Astrocyte (in vitro differentiated cells and primary cell): ENCODE measurements at regions not wholly inside any gene's neighbourhood (a gene's known extent, or its start where the extent isn't known, plus 50 kb on each side); places are given as distances from the start of the nearest gene placed in this dataset.

Experiments
- EZH2 ChIP-seq: IDR thresholded peaks from 2 replicates; pipeline ENCODE4 v1.6.1; 2012; ENCODE audit warnings: mild to moderate bottlenecking, low read length, inconsistent platforms; ENCODE audit not compliant: insufficient read depth
- TF ChIP-seq, protein P1 (sequence below): IDR thresholded peaks from 2 replicates; pipeline ENCODE4 v1.5.1; 2011; ENCODE audit warnings: low read depth, mild to moderate bottlenecking, inconsistent platforms, low read length, moderate library complexity; ENCODE audit not compliant: insufficient read depth

DNA sequence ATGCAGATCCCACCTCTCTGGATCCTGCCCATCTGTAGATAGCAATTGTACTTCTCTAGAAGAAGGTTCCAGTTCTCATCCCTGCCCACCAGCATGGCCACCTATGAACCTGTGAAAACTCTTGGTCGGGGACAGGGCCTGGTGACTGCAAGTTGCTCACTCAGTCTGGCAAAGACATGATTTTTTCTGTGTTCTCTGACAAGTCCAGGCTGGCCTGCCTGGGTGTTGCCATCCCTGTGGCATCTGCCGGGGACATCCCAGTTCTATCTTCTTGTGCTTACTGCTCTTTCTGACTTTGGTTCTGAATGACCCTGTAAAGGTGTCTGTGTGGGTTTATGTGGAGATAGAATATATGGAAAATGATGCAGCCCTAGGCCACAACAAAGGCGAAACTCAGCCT lies 545.8 kb downstream of the INSC start:
- TF ChIP-seq, protein P1, sequence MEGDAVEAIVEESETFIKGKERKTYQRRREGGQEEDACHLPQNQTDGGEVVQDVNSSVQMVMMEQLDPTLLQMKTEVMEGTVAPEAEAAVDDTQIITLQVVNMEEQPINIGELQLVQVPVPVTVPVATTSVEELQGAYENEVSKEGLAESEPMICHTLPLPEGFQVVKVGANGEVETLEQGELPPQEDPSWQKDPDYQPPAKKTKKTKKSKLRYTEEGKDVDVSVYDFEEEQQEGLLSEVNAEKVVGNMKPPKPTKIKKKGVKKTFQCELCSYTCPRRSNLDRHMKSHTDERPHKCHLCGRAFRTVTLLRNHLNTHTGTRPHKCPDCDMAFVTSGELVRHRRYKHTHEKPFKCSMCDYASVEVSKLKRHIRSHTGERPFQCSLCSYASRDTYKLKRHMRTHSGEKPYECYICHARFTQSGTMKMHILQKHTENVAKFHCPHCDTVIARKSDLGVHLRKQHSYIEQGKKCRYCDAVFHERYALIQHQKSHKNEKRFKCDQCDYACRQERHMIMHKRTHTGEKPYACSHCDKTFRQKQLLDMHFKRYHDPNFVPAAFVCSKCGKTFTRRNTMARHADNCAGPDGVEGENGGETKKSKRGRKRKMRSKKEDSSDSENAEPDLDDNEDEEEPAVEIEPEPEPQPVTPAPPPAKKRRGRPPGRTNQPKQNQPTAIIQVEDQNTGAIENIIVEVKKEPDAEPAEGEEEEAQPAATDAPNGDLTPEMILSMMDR: no peak
- TF ChIP-seq EZH2: no peak
